Keratinocyte (primary cell): ENCODE measurements at regions not wholly inside any gene's neighbourhood (a gene's known extent, or its start where the extent isn't known, plus 50 kb on each side); places are given as distances from the start of the nearest gene placed in this dataset.

Experiments
- DNase-seq: peaks from one replicate; pipeline ENCODE4 v3.0.0-alpha.2; 2011; ENCODE audit warnings: low read depth, missing footprints, low spot score
- FAIRE-seq: peaks from 2 replicates; lab custom pipeline; 2011; peaks lifted over from hg19 to GRCh38; lab: Jason Lieb, UNC
- H2AFZ ChIP-seq: 2 replicates; pipeline ENCODE4 v1.6.0; 2012; ENCODE audit warnings: low read length, control low read depth, inconsistent platforms; ENCODE audit not compliant: control insufficient read depth
- H3K27ac ChIP-seq: 2 replicates; pipeline ENCODE4 v1.5.1; 2011; ENCODE audit warnings: low read length; ENCODE audit not compliant: control insufficient read depth, insufficient read depth
- H3K27me3 ChIP-seq: 3 replicates; pipeline ENCODE4 v1.6.0; 2011; ENCODE audit warnings: low read length; ENCODE audit not compliant: control insufficient read depth, insufficient read depth; ENCODE audit errors: extremely low read depth
- H3K36me3 ChIP-seq, 2 experiments: 2 replicates in 1 of 2; 3 replicates in 1 of 2; pipeline ENCODE4 v1.5.1; 2011; ENCODE audit warnings: low read length in 2 of 2, mild to moderate bottlenecking in 1 of 2; ENCODE audit not compliant: control insufficient read depth in 2 of 2, insufficient read depth in 2 of 2; ENCODE audit errors: extremely low read depth in 1 of 2
- H3K4me1 ChIP-seq: 3 replicates; pipeline ENCODE4 v1.5.1; 2011; ENCODE audit warnings: low read length; ENCODE audit not compliant: control insufficient read depth, insufficient read depth; ENCODE audit errors: extremely low read depth
- H3K4me2 ChIP-seq: 3 replicates; pipeline ENCODE4 v1.6.0; 2011; ENCODE audit warnings: low read depth, low read length; ENCODE audit not compliant: control insufficient read depth, insufficient read depth; ENCODE audit errors: extremely low read depth
- H3K4me3 ChIP-seq, 3 experiments: fragments of 200-600 bp in 1 of 3; sonication (generic) in 1 of 3; 2 replicates in 2 of 3; 3 replicates in 1 of 3; pipeline ENCODE4 v1.5.1; 2011 to 2016; ENCODE audit warnings: low read length in 3 of 3, mild to moderate bottlenecking in 3 of 3, control low read depth in 2 of 3, inconsistent platforms in 1 of 3, low read depth in 1 of 3, mixed read lengths in 1 of 3, mixed run types in 1 of 3, moderate library complexity in 1 of 3; ENCODE audit not compliant: control insufficient read depth in 2 of 3, insufficient read depth in 2 of 3; ENCODE audit errors: extremely low read depth in 1 of 3
- H3K79me2 ChIP-seq: 2 replicates; pipeline ENCODE4 v1.6.0; 2012; ENCODE audit warnings: low read length; ENCODE audit not compliant: control insufficient read depth, insufficient read depth
- H3K9ac ChIP-seq: 3 replicates; pipeline ENCODE4 v1.6.0; 2011; ENCODE audit warnings: low read length; ENCODE audit not compliant: control insufficient read depth, insufficient read depth; ENCODE audit errors: extremely low read depth
- H3K9me1 ChIP-seq: 3 replicates; pipeline ENCODE4 v1.6.0; 2011; ENCODE audit warnings: low read length; ENCODE audit not compliant: control insufficient read depth, insufficient read depth; ENCODE audit errors: extremely low read depth
- H3K9me3 ChIP-seq: 2 replicates; pipeline ENCODE4 v1.5.1; 2012; ENCODE audit warnings: low read depth, low read length; ENCODE audit not compliant: control insufficient read depth
- H4K20me1 ChIP-seq: 3 replicates; pipeline ENCODE4 v1.6.0; 2011; ENCODE audit warnings: low read length; ENCODE audit not compliant: control insufficient read depth, insufficient read depth; ENCODE audit errors: extremely low read depth
- EZH2 ChIP-seq: IDR thresholded peaks from one replicate; pipeline ENCODE4 v1.6.1; 2012; ENCODE audit warnings: inconsistent platforms, mild to moderate bottlenecking, low read length, moderate library complexity
- dilution Hi-C: fragments of 300-500 bp; cut with MboI; formaldehyde crosslinking; loops from one replicate; pipeline ENCODE4 v1.7.0; 2020; ENCODE audit warnings: low sequenced_read_pairs; ENCODE audit not compliant: extremely low pct_ligation_motif_present
- TF ChIP-seq, protein P1 (sequence below), 3 experiments: IDR thresholded peaks in 1 of 3; conservative IDR thresholded peaks in 1 of 3; optimal IDR thresholded peaks in 1 of 3; 2 replicates in 2 of 3; 3 replicates in 1 of 3; pipeline versions ENCODE3 to v1.5.1; 2011; ENCODE audit warnings: low read length in 3 of 3, mild to moderate bottlenecking in 3 of 3, moderate library complexity in 2 of 3, control low read depth in 1 of 3, inconsistent platforms in 1 of 3; ENCODE audit not compliant: insufficient read depth in 2 of 3; ENCODE audit errors: extremely low read depth in 1 of 3

DNA sequence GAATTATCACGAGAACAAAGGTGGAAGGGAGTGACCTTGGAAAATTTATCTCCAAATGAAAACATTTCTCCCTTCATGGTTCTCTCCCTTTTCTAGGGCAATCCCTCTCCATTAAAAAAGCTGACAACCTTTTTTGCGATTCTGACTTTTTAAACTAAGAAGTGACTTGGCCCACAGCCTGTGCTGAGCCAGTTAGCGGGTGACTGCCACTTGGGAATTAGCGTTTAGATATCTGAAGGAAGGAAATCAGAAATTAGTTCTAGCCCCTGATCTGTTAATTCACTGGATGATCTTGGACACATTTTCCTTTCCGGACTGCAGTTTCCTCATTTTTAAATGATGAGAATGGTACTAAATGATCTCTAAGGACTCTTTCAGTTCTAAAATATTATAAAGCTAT is 245.0 kb downstream of the FBXO8 start:
- H3K4me2 ChIP-seq, result no peak overlapping the region
- H3K79me2 ChIP-seq, result no peaks in the 10 kb centered on the region
- no peaks in the 10 kb centered on the region for H4K20me1 ChIP-seq
- no peak overlapping the region for H3K27ac ChIP-seq
- no peaks in the 10 kb centered on the region for H3K36me3 ChIP-seq
- H2AFZ ChIP-seq, result no peak overlapping the region
- dilution Hi-C loops, result no loop called here
- no peak for DNase-seq
- H3K27me3 ChIP-seq, result no peaks in the 10 kb centered on the region
- FAIRE-seq, result no peak
- H3K4me3 ChIP-seq, result no peak overlapping the region
- TF ChIP-seq EZH2, result no peak
- TF ChIP-seq, protein P1, sequence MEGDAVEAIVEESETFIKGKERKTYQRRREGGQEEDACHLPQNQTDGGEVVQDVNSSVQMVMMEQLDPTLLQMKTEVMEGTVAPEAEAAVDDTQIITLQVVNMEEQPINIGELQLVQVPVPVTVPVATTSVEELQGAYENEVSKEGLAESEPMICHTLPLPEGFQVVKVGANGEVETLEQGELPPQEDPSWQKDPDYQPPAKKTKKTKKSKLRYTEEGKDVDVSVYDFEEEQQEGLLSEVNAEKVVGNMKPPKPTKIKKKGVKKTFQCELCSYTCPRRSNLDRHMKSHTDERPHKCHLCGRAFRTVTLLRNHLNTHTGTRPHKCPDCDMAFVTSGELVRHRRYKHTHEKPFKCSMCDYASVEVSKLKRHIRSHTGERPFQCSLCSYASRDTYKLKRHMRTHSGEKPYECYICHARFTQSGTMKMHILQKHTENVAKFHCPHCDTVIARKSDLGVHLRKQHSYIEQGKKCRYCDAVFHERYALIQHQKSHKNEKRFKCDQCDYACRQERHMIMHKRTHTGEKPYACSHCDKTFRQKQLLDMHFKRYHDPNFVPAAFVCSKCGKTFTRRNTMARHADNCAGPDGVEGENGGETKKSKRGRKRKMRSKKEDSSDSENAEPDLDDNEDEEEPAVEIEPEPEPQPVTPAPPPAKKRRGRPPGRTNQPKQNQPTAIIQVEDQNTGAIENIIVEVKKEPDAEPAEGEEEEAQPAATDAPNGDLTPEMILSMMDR (optimal IDR thresholded peaks at IDR 0.05 in 1 of 3, IDR thresholded peaks at IDR 0.05 in 1 of 3, conservative IDR thresholded peaks at IDR 0.05 in 1 of 3; ENCODE audit: extremely low read depth in 1 of 3, insufficient read depth in 2 of 3, low read length in 3 of 3), result no peak
- no peaks in the 10 kb centered on the region for H3K9me3 ChIP-seq
- H3K9me1 ChIP-seq, result no peaks in the 10 kb centered on the region
- no peaks in the 10 kb centered on the region for H3K4me1 ChIP-seq
- no peak overlapping the region for H3K9ac ChIP-seq

DNA sequence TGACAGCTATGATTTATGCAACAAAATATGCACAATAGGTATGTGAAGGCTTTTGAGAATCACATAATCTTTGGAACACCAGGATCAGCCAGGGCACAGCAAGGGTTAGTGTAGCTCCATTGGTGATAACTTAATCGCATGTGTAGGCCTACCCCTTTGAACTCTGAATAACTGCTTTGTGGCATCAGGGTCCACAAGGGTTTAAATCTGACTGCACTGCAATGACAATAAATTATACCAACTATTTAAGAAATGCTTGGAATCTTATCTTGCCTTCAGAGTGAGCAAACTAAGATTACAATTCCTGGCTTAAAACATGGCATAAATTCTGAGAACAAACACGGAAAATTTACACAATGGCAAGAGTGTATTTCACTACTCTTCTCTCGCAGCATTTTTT is 245.8 kb downstream of the FBXO8 start:
- H3K4me3 ChIP-seq, result no peak overlapping the region
- DNase-seq, result no peak
- no peaks in the 10 kb centered on the region for H3K9me1 ChIP-seq
- no peaks in the 10 kb centered on the region for H3K36me3 ChIP-seq
- H3K9me3 ChIP-seq, result no peaks in the 10 kb centered on the region
- no peaks in the 10 kb centered on the region for H4K20me1 ChIP-seq
- H3K4me1 ChIP-seq, result no peaks in the 10 kb centered on the region
- H3K4me2 ChIP-seq, result no peak overlapping the region
- FAIRE-seq, result no peak
- H3K79me2 ChIP-seq, result no peaks in the 10 kb centered on the region
- TF ChIP-seq EZH2, result no peak
- TF ChIP-seq, protein P1 (optimal IDR thresholded peaks at IDR 0.05 in 1 of 3, IDR thresholded peaks at IDR 0.05 in 1 of 3, conservative IDR thresholded peaks at IDR 0.05 in 1 of 3; ENCODE audit: extremely low read depth in 1 of 3, insufficient read depth in 2 of 3, low read length in 3 of 3), result no peak
- H3K27me3 ChIP-seq, result no peaks in the 10 kb centered on the region
- no peak overlapping the region for H3K27ac ChIP-seq
- no peak overlapping the region for H3K9ac ChIP-seq
- dilution Hi-C loops, result no loop called here
- H2AFZ ChIP-seq, result no peak overlapping the region
